ENCODE measurements at regions not wholly inside any gene's neighbourhood (a gene's known extent, or its start where the extent isn't known, plus 50 kb on each side); places are given as distances from the start of the nearest gene placed in this dataset.

- Histone ChIP-seq H3K27me3 (replicated peaks) (no peaks in the 10 kb centered on the region), H3K4me3 (ENCODE audit: low read depth, low read length) (no peak overlapping the region), H3K36me3 (replicated peaks) (no peaks in the 10 kb centered on the region), H3K27ac (no peak overlapping the region)
- DNase-seq: no peak
- TF ChIP-seq CTCF (IDR thresholded peaks at IDR 0.05; ENCODE audit: low read depth, low read length, missing control alignments): no peak
- in situ Hi-C loops (cut with HindIII; ENCODE audit: low pct_ligation_motif_present, low sequenced_read_pairs): no loop called here
Measured at GRCh38 chr20:24210356-24210755, 221.8 kb upstream of the GGTLC1 start.

GRCh38 chr20:24208652-24209051 is 220.1 kb upstream of the GGTLC1 start:
- no peak overlapping the region for H3K27ac ChIP-seq
- H3K27me3 ChIP-seq (replicated peaks): no peaks in the 10 kb centered on the region
- no peaks in the 10 kb centered on the region for H3K36me3 ChIP-seq (replicated peaks)
- peak; percentile 19 for TF ChIP-seq CTCF (IDR thresholded peaks at IDR 0.05; ENCODE audit: low read depth, low read length, missing control alignments)
- in situ Hi-C loops (cut with HindIII; ENCODE audit: low pct_ligation_motif_present, low sequenced_read_pairs): no loop called here
- DNase-seq: no peak
- H3K4me3 ChIP-seq (ENCODE audit: low read depth, low read length): no peak overlapping the region

GRCh38 chr20:24207803-24208300 is 219.3 kb upstream of the GGTLC1 start:
- Histone ChIP-seq H3K4me3 (ENCODE audit: low read depth, low read length) (no peak overlapping the region), H3K36me3 (replicated peaks) (no peaks in the 10 kb centered on the region), H3K27ac (no peak overlapping the region), H3K27me3 (replicated peaks) (no peaks in the 10 kb centered on the region)
- no peak for DNase-seq
- in situ Hi-C loops (cut with HindIII; ENCODE audit: low pct_ligation_motif_present, low sequenced_read_pairs): no loop called here
- no peak for TF ChIP-seq CTCF (IDR thresholded peaks at IDR 0.05; ENCODE audit: low read depth, low read length, missing control alignments)

- Histone ChIP-seq H3K36me3 (replicated peaks) (no peaks in the 10 kb centered on the region), H3K27me3 (replicated peaks) (no peaks in the 10 kb centered on the region), H3K4me3 (ENCODE audit: low read depth, low read length) (no peak overlapping the region), H3K27ac (no peak overlapping the region)
- no peak for TF ChIP-seq CTCF (IDR thresholded peaks at IDR 0.05; ENCODE audit: low read depth, low read length, missing control alignments)
- DNase-seq: no peak
- in situ Hi-C loops (cut with HindIII; ENCODE audit: low pct_ligation_motif_present, low sequenced_read_pairs): no loop called here
Measured at GRCh38 chr20:24206995-24207394, 218.4 kb upstream of the GGTLC1 start.

- in situ Hi-C loops (cut with HindIII; ENCODE audit: low pct_ligation_motif_present, low sequenced_read_pairs): no loop called here
- H3K4me3 ChIP-seq (ENCODE audit: low read depth, low read length): no peak overlapping the region
- no peak for DNase-seq
- H3K27me3 ChIP-seq (replicated peaks): no peaks in the 10 kb centered on the region
- no peak overlapping the region for H3K27ac ChIP-seq
- TF ChIP-seq CTCF (IDR thresholded peaks at IDR 0.05; ENCODE audit: low read depth, low read length, missing control alignments): no peak
- no peaks in the 10 kb centered on the region for H3K36me3 ChIP-seq (replicated peaks)
Measured at GRCh38 chr20:24203526-24204183, 215.1 kb upstream of the GGTLC1 start.

GRCh38 chr20:24199501-24199900 is 210.9 kb upstream of the GGTLC1 start:
- no peak overlapping the region for H3K27ac ChIP-seq
- in situ Hi-C loops (cut with HindIII; ENCODE audit: low pct_ligation_motif_present, low sequenced_read_pairs): no loop called here
- H3K4me3 ChIP-seq (ENCODE audit: low read depth, low read length): no peak overlapping the region
- H3K27me3 ChIP-seq (replicated peaks): no peaks in the 10 kb centered on the region
- DNase-seq: no peak
- no peak for TF ChIP-seq CTCF (IDR thresholded peaks at IDR 0.05; ENCODE audit: low read depth, low read length, missing control alignments)
- H3K36me3 ChIP-seq (replicated peaks): no peaks in the 10 kb centered on the region

Data from brain microvascular endothelial cell (primary cell).